ENCODE measurements at regions not wholly inside any gene's neighbourhood (a gene's known extent, or its start where the extent isn't known, plus 50 kb on each side); places are given as distances from the start of the nearest gene placed in this dataset.
"Not testable (repeated sequence)": the region's sequence is repeated elsewhere in the genome, so short reads cannot be mapped to it uniquely, and the experiment has no call there.

DNA sequence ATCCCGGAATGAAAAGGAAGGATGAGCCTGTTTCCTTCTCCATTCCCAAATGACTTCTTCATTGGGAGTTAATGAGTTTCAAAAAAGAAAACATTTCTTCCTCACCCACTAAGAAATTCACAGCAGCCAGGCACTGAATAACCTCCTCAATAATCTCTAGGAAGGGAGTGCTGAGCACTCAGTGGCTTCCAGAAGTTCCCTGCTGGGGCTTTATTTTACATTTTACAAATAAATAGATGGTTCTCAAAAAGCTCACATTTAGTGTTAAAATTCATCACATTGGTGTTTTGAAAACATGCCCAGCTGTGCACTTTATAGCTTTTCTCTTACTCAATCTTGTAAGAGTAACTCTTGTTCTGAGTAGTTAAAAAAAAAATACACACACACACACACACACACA is 148.9 kb upstream of the PFKP start:
- DNase-seq, result no peak

- DNase-seq, result no peak
These were observed 149.4 kb upstream of the PFKP start for GRCh38 chr10:2917926-2918325.

DNA sequence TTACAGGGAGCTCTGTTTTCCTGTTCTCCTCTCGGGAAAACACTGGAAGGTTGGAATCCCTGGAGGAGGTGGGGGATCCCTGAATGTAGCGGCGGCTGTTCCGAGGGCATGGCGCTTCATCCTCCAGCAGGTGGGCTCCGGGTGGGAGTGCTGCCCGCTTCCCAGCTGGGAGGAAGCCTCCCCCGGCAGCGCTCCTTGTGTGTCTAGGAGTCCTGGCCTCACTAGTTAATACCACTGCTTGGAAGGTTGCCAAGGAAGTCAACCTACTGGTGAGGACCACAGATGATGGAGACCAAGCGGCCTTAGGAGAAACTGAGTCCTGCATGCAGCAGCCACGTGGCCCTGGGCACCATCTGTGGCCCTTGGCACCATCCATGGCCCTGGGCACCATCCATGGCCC is 151.9 kb upstream of the PFKP start:
- DNase-seq, result no peak

- DNase-seq, result no peak
These were observed 152.6 kb upstream of the PFKP start for GRCh38 chr10:2914741-2915140.

- DNase-seq, result no peak
These were observed 153.9 kb upstream of the PFKP start for GRCh38 chr10:2913474-2913873.

GRCh38 chr10:2910656-2911055 is 156.7 kb upstream of the PFKP start:
- DNase-seq, result no peak

- no peak for DNase-seq
These were observed 157.4 kb upstream of the PFKP start for GRCh38 chr10:2909921-2910320.

GRCh38 chr10:2908851-2909630 is 158.3 kb upstream of the PFKP start:
- no peak for DNase-seq

- no peak for DNase-seq
These were observed 160.4 kb upstream of the PFKP start for GRCh38 chr10:2906974-2907373.

DNA sequence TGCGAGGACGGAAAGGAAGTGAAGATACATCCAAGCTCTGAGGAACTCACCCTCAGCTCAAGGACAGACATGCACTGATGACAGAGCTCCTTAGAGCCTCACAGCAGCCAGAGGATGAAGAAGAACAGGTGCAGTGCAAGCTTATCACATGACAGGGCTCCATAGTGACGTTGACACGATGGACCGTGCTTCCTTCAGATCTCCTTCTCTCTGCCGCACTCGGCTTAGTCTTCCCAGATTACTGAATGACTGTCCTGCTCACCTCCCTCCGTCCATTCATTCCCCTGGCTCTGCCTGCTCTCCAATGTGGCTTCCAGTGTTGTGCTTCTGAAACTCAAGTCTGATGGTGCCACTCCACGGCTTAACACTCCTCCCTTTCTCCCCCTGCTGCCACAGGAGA is 161.5 kb upstream of the PFKP start:
- DNase-seq, result no peak

GRCh38 chr10:2900530-2900929 is 166.8 kb upstream of the PFKP start:
- DNase-seq, result no peak

DNA sequence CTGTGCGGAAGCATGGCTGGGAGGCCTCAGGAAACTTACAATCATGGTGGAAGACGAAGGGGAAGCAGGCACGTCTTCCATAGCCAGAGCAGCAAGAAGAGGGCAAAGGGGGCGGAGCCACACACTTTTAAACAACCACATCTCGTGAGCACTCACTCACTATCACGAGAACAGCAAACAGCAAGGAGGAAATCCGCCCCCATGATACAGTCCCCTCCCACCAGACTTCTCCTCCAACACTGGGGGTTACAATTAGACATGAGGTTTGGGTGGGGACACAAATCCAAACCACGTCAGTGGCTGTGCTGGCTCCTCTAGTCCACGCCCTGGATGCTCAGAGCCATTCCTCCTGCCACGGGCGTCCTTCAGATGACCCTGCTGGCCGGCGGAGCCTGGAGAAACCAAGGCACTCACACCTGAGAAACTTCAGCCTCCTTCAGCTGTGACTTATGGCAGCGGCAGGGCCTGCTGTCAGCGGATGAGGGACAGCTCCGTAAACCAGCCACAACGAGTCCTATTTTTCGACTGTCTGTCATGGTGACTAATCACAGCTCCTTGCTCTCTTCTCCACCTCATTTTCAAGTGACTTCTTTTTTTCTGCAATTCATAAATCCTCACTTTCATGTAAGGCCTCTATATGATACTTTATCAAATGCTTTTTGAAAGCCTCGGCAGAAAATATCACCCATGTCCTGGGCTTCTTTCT is 167.9 kb upstream of the PFKP start:
- DNase-seq, result no peak

GRCh38 chr10:2898509-2898860 is 168.9 kb upstream of the PFKP start:
- DNase-seq, result no peak

- DNase-seq, result no peak
These were observed 169.5 kb upstream of the PFKP start for GRCh38 chr10:2897619-2898508.

GRCh38 chr10:2896334-2896733 is 171.0 kb upstream of the PFKP start:
- not testable (repeated sequence) for DNase-seq

DNA sequence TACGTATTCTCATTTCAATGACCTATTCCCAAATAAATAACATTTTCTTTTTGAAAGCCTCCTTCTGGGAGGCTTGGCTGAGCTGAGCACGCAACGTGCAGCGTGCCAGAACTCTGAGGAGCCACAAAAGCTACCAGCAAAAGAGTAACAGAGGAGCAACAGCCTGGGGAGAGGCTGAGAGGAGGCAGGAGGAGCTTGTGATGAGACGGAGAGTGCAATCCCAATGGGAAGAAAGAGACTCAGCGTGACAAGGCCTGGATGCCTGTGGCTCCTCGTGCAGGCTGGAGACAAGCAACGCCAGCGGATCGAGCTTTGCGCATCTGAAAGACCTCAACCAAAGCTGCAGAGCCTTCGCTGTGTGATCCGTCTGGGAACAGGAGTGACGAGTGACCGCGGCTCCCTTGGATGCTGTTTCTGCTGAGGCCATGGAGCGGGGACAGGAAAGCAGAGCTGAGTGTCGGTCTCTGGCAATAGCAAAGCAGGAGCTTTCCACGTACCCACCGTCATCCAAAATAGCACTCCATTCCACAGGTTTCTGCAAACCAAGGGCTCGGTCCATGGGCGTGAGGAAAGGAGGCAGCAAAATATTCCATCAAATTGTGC is 171.7 kb upstream of the PFKP start:
- DNase-seq, result no peak

DNA sequence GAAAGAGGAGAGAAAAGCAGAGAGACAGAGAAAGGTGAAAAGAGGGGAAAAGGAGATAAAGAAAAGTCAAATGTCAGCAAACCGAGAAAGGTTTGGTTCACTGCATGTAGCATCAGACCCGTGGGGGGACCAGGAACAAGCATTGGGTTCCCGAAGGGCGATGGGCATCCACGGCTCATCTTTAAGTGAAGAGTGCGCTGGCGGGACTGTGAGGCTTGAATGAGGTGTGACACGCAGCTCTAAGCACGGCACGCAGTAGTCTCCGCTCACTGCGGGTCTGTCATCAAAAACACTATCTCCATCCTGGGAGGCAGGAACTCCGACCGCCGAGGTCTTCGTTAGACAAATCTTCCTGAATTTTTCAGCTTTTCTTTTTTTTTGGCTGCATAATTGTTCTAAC is 173.4 kb upstream of the PFKP start:
- no peak for DNase-seq

DNA sequence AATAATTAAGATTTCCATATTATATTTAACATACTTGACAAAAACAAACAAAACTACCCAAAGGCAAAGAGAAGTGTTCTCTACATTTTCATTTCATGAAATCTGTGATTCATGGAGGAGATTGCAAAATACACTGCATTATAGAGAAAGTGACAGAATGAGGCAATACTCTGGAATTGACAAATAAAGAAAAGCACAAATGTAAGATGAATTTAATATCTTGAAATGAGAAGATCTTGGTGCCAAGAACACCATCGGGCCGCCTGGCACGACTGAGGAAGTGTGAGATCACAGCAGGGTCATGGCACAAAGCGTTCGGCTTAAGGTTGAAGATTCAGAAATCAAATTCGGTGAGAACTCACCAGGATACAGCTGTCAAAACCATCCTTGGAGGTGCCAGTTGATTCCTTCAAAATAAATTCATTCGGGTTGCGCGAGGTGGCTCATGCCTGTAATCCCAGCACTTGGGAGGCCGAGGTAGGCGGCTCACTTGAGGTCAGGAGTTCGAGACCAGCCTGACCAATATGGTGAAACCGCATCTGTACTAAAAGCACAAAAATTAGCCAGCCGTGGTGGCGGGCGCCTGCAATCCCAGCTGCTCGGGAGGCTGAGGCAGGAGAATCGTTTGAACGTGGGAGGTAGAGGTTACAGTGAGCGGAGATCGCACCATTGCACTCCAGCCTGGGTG is 174.0 kb upstream of the PFKP start:
- DNase-seq, result no peak

GRCh38 chr10:2891770-2892124 is 175.6 kb upstream of the PFKP start:
- DNase-seq, result no peak

DNA sequence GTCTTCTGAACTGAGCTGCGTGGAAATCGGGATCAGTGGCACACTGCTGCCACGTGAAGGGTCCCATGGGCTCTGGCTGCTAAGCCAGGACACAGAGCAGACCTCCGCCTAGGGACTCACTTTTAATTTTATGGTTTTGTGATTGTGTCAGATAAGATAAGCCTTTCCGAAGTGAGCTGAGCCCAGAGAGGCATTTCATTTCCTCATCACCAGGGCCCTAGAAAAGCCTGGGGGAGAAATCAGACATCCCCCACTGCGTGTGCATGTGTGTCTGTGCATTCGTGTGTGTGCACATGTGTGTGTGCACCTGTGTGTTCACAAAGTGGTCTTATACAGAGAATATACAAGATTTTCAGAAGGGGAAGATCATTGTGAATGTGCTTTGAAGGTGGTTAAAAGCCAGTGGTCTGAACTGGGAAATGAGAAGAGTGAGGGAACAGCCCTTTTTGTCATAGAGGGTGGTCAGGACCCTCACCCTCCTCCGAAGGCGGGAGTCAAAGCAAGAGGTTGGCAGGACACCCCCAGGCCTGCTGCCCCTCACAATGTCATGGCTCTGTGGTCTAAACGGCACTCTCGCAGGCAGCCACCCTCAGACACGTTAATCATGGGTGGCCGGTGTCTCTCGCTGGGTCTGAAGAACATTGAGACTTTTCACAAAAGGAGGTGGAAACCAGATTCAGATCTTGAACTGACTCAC is 176.1 kb upstream of the PFKP start:
- DNase-seq, result no peak

- DNase-seq, result no peak
These were observed 177.3 kb upstream of the PFKP start for GRCh38 chr10:2890093-2890492.

- DNase-seq, result no peak
These were observed 178.8 kb upstream of the PFKP start for GRCh38 chr10:2888403-2889004.
